AG04449 (cell line): ENCODE measurements at regions not wholly inside any gene's neighbourhood (a gene's known extent, or its start where the extent isn't known, plus 50 kb on each side); places are given as distances from the start of the nearest gene placed in this dataset.

ENCODE experiments used
- CTCF ChIA-PET: fragments of 350-600 bp; formaldehyde crosslinking; extraction: SDS; loops from one replicate; lab custom pipeline; 2021; ENCODE audit warnings: antibody characterized with exemption; lab: Yijun Ruan, JAX
- POLR2A ChIA-PET: fragments of 400-600, 350-600 bp; formaldehyde crosslinking; extraction: SDS; loops from one replicate; lab custom pipeline; 2020; ENCODE audit warnings: antibody characterized with exemption, inconsistent platforms; lab: Yijun Ruan, JAX
- DNase-seq: peaks from one replicate; pipeline ENCODE4 v3.0.0-alpha.2; 2010; ENCODE audit warnings: low read depth, low spot score
- H3K4me3 ChIP-seq: 2 replicates; pipeline ENCODE4 v1.5.1; 2011; ENCODE audit warnings: low read depth, mild to moderate bottlenecking, control low read depth, low read length
- CTCF ChIP-seq: IDR thresholded peaks from one replicate; pipeline ENCODE4 v1.5.1; 2011; ENCODE audit warnings: mild to moderate bottlenecking, moderate library complexity, low read length, control low read depth, inconsistent platforms; ENCODE audit not compliant: insufficient read depth; ENCODE audit errors: missing control alignments

GRCh38 chr14:85038526-85039352, 491.2 kb upstream of the FLRT2 start:
- DNase-seq: no peak
- TF ChIP-seq CTCF: no peak
- H3K4me3 ChIP-seq: no peak overlapping the region
- POLR2A ChIA-PET: no interaction called here
- CTCF ChIA-PET: interaction anchor here (1.0 kb wide), 1 partner anchor 489 kb away, joined by 3 read pairs; no protein-coding TSS in a partner anchor

DNA sequence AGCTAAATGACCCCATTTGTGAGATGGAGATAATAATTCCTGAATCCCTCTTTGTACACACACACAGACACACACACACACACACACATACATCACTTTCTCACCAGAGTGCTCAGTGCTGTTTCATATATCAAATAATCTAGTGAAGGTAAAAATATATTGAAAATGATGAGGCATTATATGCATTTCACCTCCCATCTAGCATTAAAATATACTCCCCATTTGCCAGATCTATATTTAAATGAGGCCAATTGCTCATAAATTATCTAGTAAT, 490.7 kb upstream of the FLRT2 start:
- POLR2A ChIA-PET: no interaction called here
- H3K4me3 ChIP-seq: no peak overlapping the region
- CTCF ChIA-PET: interaction anchor here (1.0 kb wide), 1 partner anchor 489 kb away, joined by 3 read pairs; no protein-coding TSS in a partner anchor
- no peak for DNase-seq
- TF ChIP-seq CTCF: no peak

GRCh38 chr14:85040046-85040685, 489.8 kb upstream of the FLRT2 start:
- no peak for DNase-seq
- ChIA-PET POLR2A (no interaction called here), CTCF (no interaction called here)
- TF ChIP-seq CTCF: no peak
- no peak overlapping the region for H3K4me3 ChIP-seq

GRCh38 chr14:85041618-85042017, 488.3 kb upstream of the FLRT2 start:
- TF ChIP-seq CTCF: no peak
- DNase-seq: no peak
- ChIA-PET CTCF (no interaction called here), POLR2A (no interaction called here)
- no peak overlapping the region for H3K4me3 ChIP-seq

DNA sequence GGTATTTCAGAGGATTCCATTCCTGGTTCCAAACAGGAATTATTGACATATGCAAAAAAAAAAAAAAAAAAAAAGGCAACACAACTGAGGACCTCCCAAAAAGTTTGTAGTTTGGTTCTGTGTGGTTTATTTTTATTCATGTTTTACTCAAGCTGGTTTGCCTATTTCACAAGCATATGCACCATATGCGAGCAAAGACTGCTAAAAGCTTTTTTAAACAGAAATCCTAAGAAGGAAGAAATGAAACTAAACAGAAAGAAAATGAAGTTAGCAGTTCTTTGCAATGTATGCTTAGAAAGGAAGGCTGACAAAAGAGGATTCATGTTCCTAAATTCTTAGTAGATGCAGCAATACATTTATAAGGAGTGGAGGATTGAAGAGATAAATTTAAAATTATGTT, 487.6 kb upstream of the FLRT2 start:
- H3K4me3 ChIP-seq: no peak overlapping the region
- ChIA-PET POLR2A (no interaction called here), CTCF (no interaction called here)
- no peak for TF ChIP-seq CTCF
- no peak for DNase-seq

DNA sequence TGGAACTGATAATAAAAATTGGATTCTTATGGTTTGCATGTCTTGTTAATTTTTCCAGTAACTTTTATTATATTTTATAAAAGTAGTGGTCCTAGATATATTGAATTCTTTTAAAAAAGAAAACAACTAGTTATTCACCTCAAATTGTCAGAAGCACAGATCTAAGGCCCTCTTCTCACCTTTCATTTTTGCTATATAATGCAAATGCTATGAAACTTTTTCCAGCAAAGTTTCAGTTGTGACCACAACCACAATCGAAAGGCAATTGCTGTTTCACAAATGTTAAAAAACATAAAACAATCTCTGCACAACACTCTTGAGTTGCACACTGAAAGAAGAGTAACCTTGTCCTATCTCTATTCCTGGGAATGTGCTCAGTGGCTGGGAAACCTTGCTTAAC, 479.8 kb upstream of the FLRT2 start:
- no peak for TF ChIP-seq CTCF
- ChIA-PET POLR2A (no interaction called here), CTCF (no interaction called here)
- DNase-seq: no peak
- no peak overlapping the region for H3K4me3 ChIP-seq
